ENCODE measurements at regions not wholly inside any gene's neighbourhood (a gene's known extent, or its start where the extent isn't known, plus 50 kb on each side); places are given as distances from the start of the nearest gene placed in this dataset.

- Mint-ChIP-seq H3K9me3 (no peaks in the 10 kb centered on the region), H3K4me1 (peaks cover 11% of the 10 kb centered on the region), H3K4me3 (no peak overlapping the region), H3K27ac (no peak overlapping the region), H3K27me3 (ENCODE audit: low read depth, poor library complexity) (no peaks in the 10 kb centered on the region), H3K36me3 (ENCODE audit: low read depth) (peaks cover 4% of the 10 kb centered on the region)
- DNase-seq: no peak
- no peak for TF ChIP-seq CTCF (IDR thresholded peaks at IDR 0.05)
These were observed 159.3 kb upstream of the STK17B start for GRCh38 chr2:196330645-196331044.

GRCh38 chr2:196331143-196331542 lies 159.8 kb upstream of the STK17B start:
- Mint-ChIP-seq H3K4me3 (no peak overlapping the region), H3K27me3 (ENCODE audit: low read depth, poor library complexity) (no peaks in the 10 kb centered on the region), H3K4me1 (peaks cover 6% of the 10 kb centered on the region), H3K9me3 (no peaks in the 10 kb centered on the region), H3K36me3 (ENCODE audit: low read depth) (peaks cover 4% of the 10 kb centered on the region), H3K27ac (no peak overlapping the region)
- no peak for TF ChIP-seq CTCF (IDR thresholded peaks at IDR 0.05)
- DNase-seq: no peak

GRCh38 chr2:196331851-196332250 lies 160.5 kb upstream of the STK17B start:
- H3K9me3 Mint-ChIP-seq: no peaks in the 10 kb centered on the region
- no peak for TF ChIP-seq CTCF (IDR thresholded peaks at IDR 0.05)
- H3K27ac Mint-ChIP-seq: no peak overlapping the region
- H3K4me3 Mint-ChIP-seq: no peak overlapping the region
- H3K36me3 Mint-ChIP-seq (ENCODE audit: low read depth): peaks cover 4% of the 10 kb centered on the region
- H3K4me1 Mint-ChIP-seq: no peaks in the 10 kb centered on the region
- H3K27me3 Mint-ChIP-seq (ENCODE audit: low read depth, poor library complexity): no peaks in the 10 kb centered on the region
- no peak for DNase-seq

- Mint-ChIP-seq H3K9me3 (no peaks in the 10 kb centered on the region), H3K27ac (no peak overlapping the region), H3K36me3 (ENCODE audit: low read depth) (peaks cover 4% of the 10 kb centered on the region), H3K4me1 (no peaks in the 10 kb centered on the region), H3K4me3 (no peak overlapping the region), H3K27me3 (ENCODE audit: low read depth, poor library complexity) (no peaks in the 10 kb centered on the region)
- no peak for TF ChIP-seq CTCF (IDR thresholded peaks at IDR 0.05)
- no peak for DNase-seq
These were observed 162.0 kb upstream of the STK17B start for GRCh38 chr2:196333397-196333796.

GRCh38 chr2:196334710-196335109 lies 163.3 kb upstream of the STK17B start:
- TF ChIP-seq CTCF (IDR thresholded peaks at IDR 0.05): no peak
- Mint-ChIP-seq H3K4me1 (no peaks in the 10 kb centered on the region), H3K27ac (no peak overlapping the region)

GRCh38 chr2:196335221-196335634 lies 163.8 kb upstream of the STK17B start:
- H3K4me3 Mint-ChIP-seq: no peak overlapping the region
- H3K27me3 Mint-ChIP-seq (ENCODE audit: low read depth, poor library complexity): no peaks in the 10 kb centered on the region
- H3K4me1 Mint-ChIP-seq: no peaks in the 10 kb centered on the region
- no peak for DNase-seq
- H3K36me3 Mint-ChIP-seq (ENCODE audit: low read depth): peaks cover 4% of the 10 kb centered on the region
- no peak overlapping the region for H3K27ac Mint-ChIP-seq
- H3K9me3 Mint-ChIP-seq: no peaks in the 10 kb centered on the region
- no peak for TF ChIP-seq CTCF (IDR thresholded peaks at IDR 0.05)

More at GRCh38 chr2:196334710-196335109, 163.3 kb upstream of the STK17B start:
- no peaks in the 10 kb centered on the region for H3K9me3 Mint-ChIP-seq
- DNase-seq: no peak
- H3K36me3 Mint-ChIP-seq (ENCODE audit: low read depth): peaks cover 4% of the 10 kb centered on the region
- no peak overlapping the region for H3K4me3 Mint-ChIP-seq
- H3K27me3 Mint-ChIP-seq (ENCODE audit: low read depth, poor library complexity): no peaks in the 10 kb centered on the region
